H9 (cell line): ENCODE measurements at regions not wholly inside any gene's neighbourhood (a gene's known extent, or its start where the extent isn't known, plus 50 kb on each side); places are given as distances from the start of the nearest gene placed in this dataset.

Experiments
- DNase-seq: peaks from one replicate; pipeline ENCODE4 v3.0.0-alpha.2; 2017
- H2AFZ ChIP-seq: one replicate; pipeline ENCODE4 v1.6.1; 2013; ENCODE audit warnings: mild to moderate bottlenecking, low read length, control low read depth, moderate library complexity
- H2AK5ac ChIP-seq: 2 replicates; pipeline ENCODE4 v1.6.1; 2013; ENCODE audit warnings: low read length, control low read depth, mixed read lengths; ENCODE audit not compliant: insufficient read length
- H2BK120ac ChIP-seq: one replicate; pipeline ENCODE4 v1.6.1; 2013; ENCODE audit warnings: low read depth, mild to moderate bottlenecking, low read length, control low read depth, inconsistent platforms; ENCODE audit not compliant: poor library complexity, severe bottlenecking
- H2BK12ac ChIP-seq: 2 replicates; pipeline ENCODE4 v1.6.1; 2013; ENCODE audit warnings: low read length, control low read depth, mixed read lengths, low read depth; ENCODE audit not compliant: insufficient read length
- H2BK15ac ChIP-seq: 2 replicates; pipeline ENCODE4 v1.6.1; 2013; ENCODE audit warnings: low read depth, low read length, control low read depth
- H2BK20ac ChIP-seq: one replicate; pipeline ENCODE4 v1.6.1; 2013; ENCODE audit warnings: low read depth, mild to moderate bottlenecking, low read length, control low read depth, inconsistent platforms; ENCODE audit not compliant: poor library complexity, severe bottlenecking
- H2BK5ac ChIP-seq: 2 replicates; pipeline ENCODE4 v1.6.1; 2013; ENCODE audit warnings: low read length, control low read depth, mixed read lengths; ENCODE audit not compliant: insufficient read length
- H3K14ac ChIP-seq: 2 replicates; pipeline ENCODE4 v1.6.1; 2013; ENCODE audit warnings: low read length, control low read depth; ENCODE audit not compliant: insufficient read depth
- H3K18ac ChIP-seq: 2 replicates; pipeline ENCODE4 v1.6.1; 2013; ENCODE audit warnings: low read depth, mild to moderate bottlenecking, mixed read lengths, low read length, control low read depth; ENCODE audit not compliant: insufficient read length
- H3K23ac ChIP-seq: 2 replicates; pipeline ENCODE4 v1.6.1; 2013; ENCODE audit warnings: low read length, control low read depth, mixed read lengths, low read depth; ENCODE audit not compliant: insufficient read length
- H3K23me2 ChIP-seq: 2 replicates; pipeline ENCODE4 v1.6.1; 2013; ENCODE audit warnings: low read depth, mild to moderate bottlenecking, mixed read lengths, low read length, control low read depth; ENCODE audit not compliant: insufficient read length, poor library complexity, severe bottlenecking
- H3K27ac ChIP-seq: 2 replicates; pipeline ENCODE4 v1.5.1; 2013; ENCODE audit warnings: low read length, control low read depth, mixed read lengths, low read depth; ENCODE audit not compliant: insufficient read length
- H3K27me3 ChIP-seq: 2 replicates; pipeline ENCODE4 v1.6.1; 2013; ENCODE audit warnings: low read length, control low read depth, inconsistent platforms; ENCODE audit not compliant: insufficient read depth
- H3K4ac ChIP-seq: 2 replicates; pipeline ENCODE4 v1.6.1; 2013; ENCODE audit warnings: low read depth, mild to moderate bottlenecking, control low read depth, inconsistent platforms, low read length, moderate library complexity
- H3K4me1 ChIP-seq: 2 replicates; pipeline ENCODE4 v1.6.1; 2013; ENCODE audit warnings: low read length, control low read depth, inconsistent platforms; ENCODE audit not compliant: insufficient read depth
- H3K4me2 ChIP-seq: 2 replicates; pipeline ENCODE4 v1.6.1; 2013; ENCODE audit warnings: low read length, control low read depth, mixed read lengths; ENCODE audit not compliant: insufficient read length, insufficient read depth
- H3K56ac ChIP-seq: 2 replicates; pipeline ENCODE4 v1.6.1; 2013; ENCODE audit warnings: low read depth, mild to moderate bottlenecking, mixed read lengths, low read length, control low read depth; ENCODE audit not compliant: insufficient read length
- H3K79me1 ChIP-seq: 2 replicates; pipeline ENCODE4 v1.6.1; 2013; ENCODE audit warnings: low read depth, mild to moderate bottlenecking, moderate library complexity, low read length, control low read depth, inconsistent platforms; ENCODE audit not compliant: insufficient read depth, poor library complexity, severe bottlenecking
- H3K79me2 ChIP-seq: 2 replicates; pipeline ENCODE4 v1.6.1; 2013; ENCODE audit warnings: low read length, control low read depth, inconsistent platforms; ENCODE audit not compliant: insufficient read depth
- H3K9ac ChIP-seq: 2 replicates; pipeline ENCODE4 v1.6.1; 2013; ENCODE audit warnings: low read length, control low read depth, mixed read lengths; ENCODE audit not compliant: insufficient read length; ENCODE audit errors: extremely low read depth
- H3K9me3 ChIP-seq: one replicate; pipeline ENCODE4 v1.6.1; 2013; ENCODE audit warnings: low read depth, low read length, inconsistent platforms; ENCODE audit not compliant: control insufficient read depth
- H3T11ph ChIP-seq: one replicate; pipeline ENCODE4 v1.6.1; 2013; ENCODE audit warnings: mild to moderate bottlenecking, low read length, control low read depth, inconsistent platforms
- H4K20me1 ChIP-seq: one replicate; pipeline ENCODE4 v1.6.1; 2013; ENCODE audit not compliant: control insufficient read depth, insufficient read length, insufficient read depth
- H4K5ac ChIP-seq: 2 replicates; pipeline ENCODE4 v1.6.1; 2013; ENCODE audit warnings: low read depth, mild to moderate bottlenecking, mixed read lengths, low read length, control low read depth; ENCODE audit not compliant: insufficient read length
- H4K8ac ChIP-seq: replicated peaks from 2 replicates; pipeline ENCODE4 v1.6.1; 2013; ENCODE audit warnings: low read length, control low read depth, mixed read lengths, low read depth; ENCODE audit not compliant: insufficient read length
- H4K91ac ChIP-seq: 2 replicates; pipeline ENCODE4 v1.6.1; 2013; ENCODE audit warnings: low read depth, mild to moderate bottlenecking, moderate library complexity, mixed read lengths, low read length, control low read depth; ENCODE audit not compliant: insufficient read length
- H3K27ac Mint-ChIP-seq, 3 experiments: 2 replicates in 2 of 3; 3 replicates in 1 of 3; pipeline ENCODE4 v1.8.0; 2020 to 2021; ENCODE audit warnings: mixed read lengths in 3 of 3, mild to moderate bottlenecking in 1 of 3, moderate library complexity in 1 of 3
- H3K27me3 Mint-ChIP-seq: 2 replicates; pipeline ENCODE4 v1.8.0; 2021; ENCODE audit warnings: low read depth, mild to moderate bottlenecking, moderate library complexity, mixed read lengths
- H3K36me3 Mint-ChIP-seq, 3 experiments: 2 replicates in 2 of 3; 3 replicates in 1 of 3; pipeline ENCODE4 v1.8.0; 2020 to 2021; ENCODE audit warnings: low read depth in 3 of 3, mixed read lengths in 3 of 3; ENCODE audit not compliant: insufficient read depth in 1 of 3
- H3K4me1 Mint-ChIP-seq, 2 experiments: 2 replicates each; pipeline ENCODE4 v1.8.0; 2020; ENCODE audit warnings: mixed read lengths in 2 of 2
- H3K4me3 Mint-ChIP-seq, 2 experiments: 2 replicates in 1 of 2; 3 replicates in 1 of 2; pipeline ENCODE4 v1.8.0; 2020 to 2021; ENCODE audit warnings: mild to moderate bottlenecking in 2 of 2, mixed read lengths in 2 of 2, moderate library complexity in 1 of 2
- H3K9me3 Mint-ChIP-seq, 2 experiments: 2 replicates in 1 of 2; 3 replicates in 1 of 2; pipeline ENCODE4 v1.8.0; 2020; ENCODE audit warnings: mild to moderate bottlenecking in 2 of 2, mixed read lengths in 2 of 2, moderate library complexity in 1 of 2
- WGBS: extraction: QIAGEN DNeasy Blood & Tissue Kit; methylation state at CpG from one replicate; pipeline ENCODE4 v1.1.7; 2013; ENCODE audit warnings: missing lambda C conversion rate, low lambda C conversion rate, mixed read lengths; ENCODE audit not compliant: insufficient read length; ENCODE audit errors: extremely low coverage; 5-methylcytosine and 5-hydroxymethylcytosine counted together
- TF ChIP-seq, protein P1 (sequence below): fragments of 200-600 bp; sonication (generic); conservative IDR thresholded peaks from 3 replicates; pipeline ENCODE4 v1.8.0; 2021; ENCODE audit warnings: antibody characterized with exemption, mild to moderate bottlenecking

GRCh38 chr12:88951860-88952561 is 371.7 kb upstream of the KITLG start:
- Histone ChIP-seq H2BK120ac (no peak overlapping the region), H4K91ac (no peak overlapping the region), H3T11ph (no peak overlapping the region), H3K9me3 (no peaks in the 10 kb centered on the region), H3K4me2 (no peak overlapping the region), H3K27me3 (peaks cover 22% of the 10 kb centered on the region; the same call in 1 of the 2 replicates), H3K4me1 (peaks cover 6% of the 10 kb centered on the region), H4K8ac (no peak overlapping the region), H2BK15ac (no peak overlapping the region), H2BK20ac (no peak overlapping the region), H3K14ac (no peak overlapping the region), H2AFZ (no peak overlapping the region), H3K27ac (no peak overlapping the region), H3K4ac (no peak overlapping the region), H3K23me2 (no peaks in the 10 kb centered on the region), H3K79me1 (no peaks in the 10 kb centered on the region), H2BK12ac (no peak overlapping the region), H3K23ac (no peak overlapping the region), H3K79me2 (no peaks in the 10 kb centered on the region), H2BK5ac (no peak overlapping the region), H4K5ac (no peak overlapping the region), H3K18ac (no peak overlapping the region), H4K20me1 (no peaks in the 10 kb centered on the region), H3K9ac (no peak overlapping the region), H3K56ac (no peak overlapping the region), H2AK5ac (no peak overlapping the region)
- no CpG with 5 or more reads among the region's 2 CpGs for WGBS
- Mint-ChIP-seq H3K4me1 (peaks cover 49% of the 10 kb centered on the region in 2 experiments), H3K27me3 (peaks cover 64% of the 10 kb centered on the region), H3K9me3 (peaks cover 6 to 20% of the 10 kb centered on the region in 2 experiments; a peak in 4 of 5 replicates), H3K4me3 (no peak overlapping the region), H3K27ac (peak overlapping the region in 1 of 3 experiments; percentile 0; a peak in 1 of 7 replicates), H3K36me3 (peaks cover 0 to 11% (median 2%) of the 10 kb centered on the region in 3 experiments; a peak in 4 of 7 replicates)
- DNase-seq = peak; percentile 30
- TF ChIP-seq, protein P1, sequence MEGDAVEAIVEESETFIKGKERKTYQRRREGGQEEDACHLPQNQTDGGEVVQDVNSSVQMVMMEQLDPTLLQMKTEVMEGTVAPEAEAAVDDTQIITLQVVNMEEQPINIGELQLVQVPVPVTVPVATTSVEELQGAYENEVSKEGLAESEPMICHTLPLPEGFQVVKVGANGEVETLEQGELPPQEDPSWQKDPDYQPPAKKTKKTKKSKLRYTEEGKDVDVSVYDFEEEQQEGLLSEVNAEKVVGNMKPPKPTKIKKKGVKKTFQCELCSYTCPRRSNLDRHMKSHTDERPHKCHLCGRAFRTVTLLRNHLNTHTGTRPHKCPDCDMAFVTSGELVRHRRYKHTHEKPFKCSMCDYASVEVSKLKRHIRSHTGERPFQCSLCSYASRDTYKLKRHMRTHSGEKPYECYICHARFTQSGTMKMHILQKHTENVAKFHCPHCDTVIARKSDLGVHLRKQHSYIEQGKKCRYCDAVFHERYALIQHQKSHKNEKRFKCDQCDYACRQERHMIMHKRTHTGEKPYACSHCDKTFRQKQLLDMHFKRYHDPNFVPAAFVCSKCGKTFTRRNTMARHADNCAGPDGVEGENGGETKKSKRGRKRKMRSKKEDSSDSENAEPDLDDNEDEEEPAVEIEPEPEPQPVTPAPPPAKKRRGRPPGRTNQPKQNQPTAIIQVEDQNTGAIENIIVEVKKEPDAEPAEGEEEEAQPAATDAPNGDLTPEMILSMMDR = no peak
